Stimulated activated CD8-positive, alpha-beta memory T cell treated with anti-CD3 and anti-CD28 coated beads, Interleukin-4, amount 100 ng/mL, for 1 hour (primary cell): ENCODE measurements at regions not wholly inside any gene's neighbourhood (a gene's known extent, or its start where the extent isn't known, plus 50 kb on each side); places are given as distances from the start of the nearest gene placed in this dataset.

Experiments used
- DNase-seq, 2 donors: peaks; one replicate each; pipeline ENCODE4 v3.0.0-alpha.2; 2020; ENCODE audit warnings: low read depth in 2 of 2, low spot score in 1 of 2

DNA sequence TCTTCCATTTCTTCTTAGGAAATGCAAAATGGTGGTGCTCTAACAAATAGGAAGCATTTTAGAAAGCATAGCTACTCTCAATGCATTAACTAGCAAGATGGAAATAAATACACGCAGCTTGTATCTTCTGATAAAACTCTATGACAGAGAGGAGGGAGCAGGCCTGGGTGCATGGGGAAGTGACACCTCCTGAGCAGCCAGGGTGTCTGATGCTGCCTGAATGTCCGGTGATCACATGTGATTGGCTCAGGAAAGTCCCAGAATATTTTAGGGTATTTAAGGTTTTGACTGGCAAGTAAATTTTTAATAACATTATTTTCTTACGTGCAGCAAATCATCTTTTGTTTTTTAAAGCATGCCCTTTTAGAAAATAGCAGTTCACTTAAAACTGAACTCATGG is 261.0 kb upstream of the KLF6 start:
- DNase-seq, result no peak

DNA sequence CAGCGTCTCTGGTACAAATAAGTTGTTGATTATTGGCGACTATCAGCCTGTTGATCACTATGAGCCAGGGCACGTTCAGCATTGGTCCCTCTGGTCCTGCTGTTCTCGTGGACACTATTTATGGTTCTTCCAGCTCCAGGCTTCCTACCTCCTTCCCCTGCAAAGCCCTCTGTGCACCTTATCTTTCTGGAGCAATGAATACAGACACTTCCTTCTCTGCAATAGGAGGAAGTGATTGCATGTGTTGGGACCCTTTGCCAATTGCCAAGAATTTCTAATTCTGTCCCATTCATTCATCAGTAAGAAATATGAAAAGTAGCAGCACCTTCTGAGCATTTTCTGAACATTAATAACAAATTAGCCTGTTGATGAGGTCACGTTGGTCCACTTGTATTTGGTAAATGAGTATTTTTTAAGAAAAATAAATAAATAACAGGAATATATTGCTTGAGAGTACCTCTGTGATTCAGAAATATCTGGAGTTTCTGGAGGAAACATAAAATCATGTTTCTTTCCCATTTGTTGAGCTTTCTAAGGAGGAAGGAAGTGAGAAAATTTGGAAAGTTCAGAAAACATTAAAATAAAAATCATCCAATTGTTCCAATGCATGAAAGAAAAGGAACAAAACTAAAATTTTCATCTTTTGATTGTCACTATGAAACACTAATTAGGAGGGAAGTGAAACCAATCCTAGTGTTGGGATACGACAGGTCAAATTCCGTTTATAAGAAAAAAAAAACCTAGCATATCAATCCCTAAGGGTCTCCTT is 259.1 kb upstream of the KLF6 start:
- DNase-seq, result no peak

- no peak for DNase-seq
Measured at GRCh38 chr10:4041635-4042034, 256.6 kb upstream of the KLF6 start.

- no peak for DNase-seq
Measured at GRCh38 chr10:4038000-4038399, 253.0 kb upstream of the KLF6 start.

DNA sequence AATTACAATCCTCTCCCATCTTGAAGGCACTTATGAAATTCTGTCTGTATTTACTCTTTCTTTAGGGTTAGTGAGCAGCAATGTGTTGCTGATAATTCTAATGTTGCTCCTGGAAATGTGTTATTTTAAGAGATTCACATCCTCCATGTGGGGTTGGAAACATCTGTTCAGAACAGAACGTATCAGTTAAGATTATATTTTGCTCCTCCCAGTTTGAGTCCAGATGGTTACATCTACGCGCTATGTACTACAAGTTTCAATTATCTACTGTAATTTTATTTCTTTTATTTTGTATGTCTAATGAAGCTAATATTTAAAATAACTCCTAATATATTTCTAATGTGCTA is 250.6 kb upstream of the KLF6 start:
- no peak for DNase-seq

GRCh38 chr10:4034907-4035598 is 250.0 kb upstream of the KLF6 start:
- no peak for DNase-seq

DNA sequence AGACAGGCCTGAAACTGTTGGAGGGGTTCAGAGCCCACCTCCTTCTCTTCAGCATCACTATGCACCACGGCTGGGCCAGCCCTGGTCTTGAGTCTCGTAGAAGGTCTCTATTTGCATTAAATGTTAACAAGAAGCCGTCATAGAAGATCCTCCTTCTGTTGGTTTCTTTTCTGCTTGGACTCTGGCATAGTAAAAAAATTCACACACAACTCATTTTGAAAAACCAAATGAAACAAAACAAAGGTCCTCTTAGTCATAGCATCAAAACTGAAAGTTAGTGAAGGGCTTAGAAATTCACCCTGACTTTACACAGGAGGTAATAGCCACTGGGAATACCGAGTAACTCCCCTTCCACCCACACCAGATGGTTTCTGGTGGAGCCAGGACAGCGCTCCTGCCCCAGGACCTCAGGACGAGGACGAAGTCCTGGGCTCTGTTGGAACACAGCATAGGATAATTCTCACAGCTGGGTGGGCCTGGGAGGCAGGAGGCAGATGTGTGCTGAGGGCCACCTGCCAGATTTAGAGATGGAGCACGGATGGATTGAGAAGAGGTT is 248.4 kb upstream of the KLF6 start:
- no peak for DNase-seq

- DNase-seq, result no peak
Measured at GRCh38 chr10:4029866-4030265, 244.9 kb upstream of the KLF6 start.

GRCh38 chr10:4028854-4029583 is 244.0 kb upstream of the KLF6 start:
- no peak for DNase-seq

DNA sequence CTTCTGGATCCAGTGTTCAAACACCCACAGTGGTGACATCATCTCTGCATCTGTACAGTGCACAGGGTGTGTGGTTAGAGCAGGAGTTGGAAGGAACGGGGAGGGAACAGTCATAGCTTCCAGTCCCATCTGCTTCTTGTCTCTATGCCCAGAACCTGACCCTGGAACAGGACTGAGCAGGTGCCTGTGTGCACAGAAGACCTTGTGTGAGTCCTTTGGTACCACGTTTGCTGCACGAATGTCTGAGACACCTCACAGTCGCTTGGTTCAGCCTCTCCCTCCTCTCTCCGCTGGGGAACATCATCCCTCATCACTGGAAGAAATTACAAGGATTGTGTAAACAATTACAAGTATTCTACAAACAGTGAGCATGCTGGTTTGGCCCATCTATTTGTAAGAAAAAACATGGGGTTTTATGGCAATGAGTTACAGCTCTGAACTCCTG is 243.0 kb upstream of the KLF6 start:
- DNase-seq, result no peak

- DNase-seq, result no peak
Measured at GRCh38 chr10:4025339-4025738, 240.3 kb upstream of the KLF6 start.

GRCh38 chr10:4024516-4025245 is 239.7 kb upstream of the KLF6 start:
- no peak for DNase-seq

DNA sequence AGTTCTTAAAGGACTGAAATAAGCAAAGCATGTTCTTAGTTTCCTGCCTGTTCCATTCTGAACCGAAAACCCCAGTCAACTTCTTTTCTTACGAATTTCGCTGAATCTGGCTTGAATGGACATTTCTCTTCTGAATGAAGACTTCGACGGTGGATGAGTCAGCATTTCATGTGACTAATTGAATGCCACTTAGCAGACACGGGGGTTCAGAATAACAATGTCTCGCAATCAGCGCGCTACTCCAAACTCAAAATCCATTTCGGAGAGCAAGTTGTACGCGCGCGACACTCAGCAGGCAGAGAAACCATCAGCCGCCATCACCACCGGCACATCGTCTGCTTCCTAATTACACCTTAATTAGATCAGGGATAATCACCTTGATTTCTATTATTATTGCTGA is 239.0 kb upstream of the KLF6 start:
- no peak for DNase-seq

GRCh38 chr10:4022473-4022872 is 237.5 kb upstream of the KLF6 start:
- DNase-seq, result no peak

- no peak for DNase-seq
Measured at GRCh38 chr10:4020631-4021030, 235.6 kb upstream of the KLF6 start.

- no peak for DNase-seq
Measured at GRCh38 chr10:4018054-4018511, 233.1 kb upstream of the KLF6 start.

GRCh38 chr10:4017336-4017735 is 232.3 kb upstream of the KLF6 start:
- DNase-seq, result no peak

DNA sequence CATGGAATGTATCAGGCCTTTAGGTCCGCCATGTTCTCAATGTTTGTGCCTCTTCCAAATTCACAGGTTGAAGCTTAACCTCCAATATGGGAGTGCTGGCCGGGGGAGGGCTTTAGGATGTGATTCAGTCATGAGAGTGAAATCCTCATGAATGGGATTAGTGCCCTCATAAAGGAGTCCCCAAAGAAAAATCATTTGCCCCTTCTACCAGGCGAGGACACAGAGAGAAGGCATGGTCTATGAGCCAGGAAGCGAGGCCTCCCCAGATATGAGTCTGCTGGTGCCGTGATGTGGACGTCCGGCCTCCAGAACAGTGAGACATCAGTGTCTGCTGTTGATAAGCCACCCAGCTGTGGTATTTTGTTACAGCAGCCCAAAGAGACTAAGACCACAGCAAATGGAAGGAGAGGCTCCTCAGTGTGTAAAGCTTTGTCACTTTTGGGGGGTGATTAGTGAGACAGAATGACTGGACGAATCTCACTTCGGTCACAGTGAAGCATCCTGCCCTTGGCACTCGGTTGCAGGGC is 231.3 kb upstream of the KLF6 start:
- no peak for DNase-seq

GRCh38 chr10:4013651-4014121 is 228.7 kb upstream of the KLF6 start:
- DNase-seq, result no peak

DNA sequence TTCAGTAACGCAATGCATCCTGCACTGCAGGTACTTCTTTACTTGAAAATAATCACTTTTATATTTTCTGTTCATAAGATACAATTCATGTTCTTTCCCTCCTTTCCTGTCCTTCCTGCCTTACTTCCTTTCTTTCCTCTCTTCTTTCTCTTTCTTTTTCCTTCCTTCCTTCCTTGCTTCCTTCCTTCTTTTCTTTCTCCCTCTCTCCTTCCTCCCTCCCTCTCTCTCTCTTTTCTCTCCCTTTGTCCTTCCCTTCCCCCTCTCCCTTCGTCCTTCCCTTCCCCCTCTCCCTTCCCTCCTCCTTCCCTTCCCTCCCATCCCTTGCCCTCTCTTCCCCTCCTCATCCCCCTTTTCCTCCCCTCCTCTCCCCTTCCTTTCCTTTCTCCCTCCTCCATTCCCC is 227.8 kb upstream of the KLF6 start:
- DNase-seq, result no peak
